Activated T-cell treated with anti-CD3 and anti-CD28 coated beads for 4 hours (primary cell): ENCODE measurements at regions not wholly inside any gene's neighbourhood (a gene's known extent, or its start where the extent isn't known, plus 50 kb on each side); places are given as distances from the start of the nearest gene placed in this dataset.

Experiments used
- DNase-seq: peaks from one replicate; pipeline ENCODE4 v3.0.0-alpha.2; 2020

GRCh38 chrX:20596856-20597255, 330.1 kb upstream of the RPS6KA3 start:
- no peak for DNase-seq

DNA sequence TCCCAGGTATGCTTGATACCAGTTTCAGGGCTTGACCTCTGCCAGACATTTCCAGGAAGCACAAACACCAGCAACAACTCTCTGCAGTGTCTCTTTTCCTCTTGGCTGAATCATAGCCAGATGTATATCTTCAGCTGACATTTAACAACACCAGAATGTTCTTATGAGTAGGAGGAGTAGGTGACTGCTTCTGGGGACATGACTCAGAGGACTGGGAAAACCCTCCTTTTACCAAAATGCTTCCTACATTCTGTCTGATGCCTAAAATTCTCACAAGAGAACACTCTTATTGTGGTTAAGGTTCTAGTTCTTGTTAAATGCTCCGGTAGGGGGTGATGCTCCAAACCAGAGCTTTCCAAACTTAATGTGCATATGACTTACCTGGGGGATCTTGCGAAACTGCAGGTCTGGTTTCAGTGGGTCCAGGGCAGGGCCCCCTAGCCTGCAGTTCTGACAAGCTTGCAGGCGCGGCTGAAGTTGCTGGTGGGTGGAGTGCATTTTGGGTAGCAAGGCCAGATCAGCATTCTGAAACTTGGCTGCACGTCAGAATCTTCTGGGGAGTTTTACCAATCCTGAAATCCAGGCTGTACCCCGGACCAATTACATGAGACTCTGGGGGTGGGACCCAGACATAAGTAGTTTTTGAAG, 329.3 kb upstream of the RPS6KA3 start:
- DNase-seq = no peak

GRCh38 chrX:20594985-20595384, 328.3 kb upstream of the RPS6KA3 start:
- no peak for DNase-seq

- DNase-seq = no peak
These were observed 327.1 kb upstream of the RPS6KA3 start for GRCh38 chrX:20593836-20594235.

GRCh38 chrX:20593402-20593801, 326.7 kb upstream of the RPS6KA3 start:
- no peak for DNase-seq

GRCh38 chrX:20591246-20591645, 324.5 kb upstream of the RPS6KA3 start:
- DNase-seq = no peak

GRCh38 chrX:20585782-20586181, 319.1 kb upstream of the RPS6KA3 start:
- no peak for DNase-seq

GRCh38 chrX:20571611-20572010, 304.9 kb upstream of the RPS6KA3 start:
- no peak for DNase-seq

DNA sequence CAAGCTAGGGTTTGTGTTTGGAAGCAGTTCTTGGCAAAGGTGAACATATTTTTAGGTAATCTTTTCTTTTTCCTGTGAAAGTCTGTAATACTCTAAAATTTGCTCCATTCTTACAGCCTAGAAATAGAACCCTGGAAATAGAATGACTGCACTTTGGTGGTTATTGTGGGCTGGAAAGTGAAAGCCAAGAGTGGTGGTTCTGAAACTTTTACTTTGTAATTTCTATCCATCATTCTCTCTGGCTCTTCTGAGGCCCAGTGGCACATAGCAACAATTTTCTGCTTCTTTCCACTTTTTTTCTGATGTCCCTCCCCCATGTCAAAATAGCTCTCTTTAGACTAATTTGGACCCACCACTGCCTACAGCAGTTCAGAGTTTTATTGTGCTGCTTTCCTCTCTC, 300.4 kb upstream of the RPS6KA3 start:
- DNase-seq = no peak

GRCh38 chrX:20547611-20548051, 280.9 kb upstream of the RPS6KA3 start:
- no peak for DNase-seq

DNA sequence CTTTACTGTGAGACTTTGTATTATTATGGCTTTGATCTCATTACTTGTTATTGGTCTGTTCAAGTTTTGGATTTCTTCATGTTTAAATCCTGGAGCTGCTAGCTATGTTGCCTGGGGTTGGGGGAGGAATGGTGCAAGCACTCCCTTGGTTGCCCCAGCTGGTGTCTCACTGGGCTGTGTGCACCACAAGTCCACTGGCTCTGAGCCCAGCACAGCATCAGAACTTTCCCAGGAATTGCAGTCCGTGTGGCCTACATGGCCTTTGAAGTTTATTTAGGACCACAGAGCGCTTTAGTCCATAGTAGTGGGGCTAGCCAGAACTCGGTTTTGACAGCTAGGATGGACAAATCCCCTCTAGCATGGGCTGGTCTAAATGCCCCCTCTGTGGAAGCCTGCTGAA, 278.8 kb upstream of the RPS6KA3 start:
- DNase-seq = no peak

- DNase-seq = no peak
These were observed 275.4 kb upstream of the RPS6KA3 start for GRCh38 chrX:20542072-20542471.

- DNase-seq = no peak
These were observed 272.3 kb upstream of the RPS6KA3 start for GRCh38 chrX:20538974-20539373.

GRCh38 chrX:20531667-20532066, 265.0 kb upstream of the RPS6KA3 start:
- no peak for DNase-seq

- peak; percentile 50 for DNase-seq
These were observed 263.8 kb upstream of the RPS6KA3 start for GRCh38 chrX:20530406-20530921.

- DNase-seq = no peak
These were observed 263.0 kb upstream of the RPS6KA3 start for GRCh38 chrX:20529711-20530110.

- DNase-seq = no peak
These were observed 262.6 kb upstream of the RPS6KA3 start for GRCh38 chrX:20529301-20529700.

GRCh38 chrX:20527558-20528011, 260.9 kb upstream of the RPS6KA3 start:
- DNase-seq = no peak

GRCh38 chrX:20527041-20527440, 260.3 kb upstream of the RPS6KA3 start:
- DNase-seq = no peak

- no peak for DNase-seq
These were observed 257.1 kb upstream of the RPS6KA3 start for GRCh38 chrX:20523626-20524312.

GRCh38 chrX:20522420-20522819, 255.7 kb upstream of the RPS6KA3 start:
- DNase-seq = no peak

DNA sequence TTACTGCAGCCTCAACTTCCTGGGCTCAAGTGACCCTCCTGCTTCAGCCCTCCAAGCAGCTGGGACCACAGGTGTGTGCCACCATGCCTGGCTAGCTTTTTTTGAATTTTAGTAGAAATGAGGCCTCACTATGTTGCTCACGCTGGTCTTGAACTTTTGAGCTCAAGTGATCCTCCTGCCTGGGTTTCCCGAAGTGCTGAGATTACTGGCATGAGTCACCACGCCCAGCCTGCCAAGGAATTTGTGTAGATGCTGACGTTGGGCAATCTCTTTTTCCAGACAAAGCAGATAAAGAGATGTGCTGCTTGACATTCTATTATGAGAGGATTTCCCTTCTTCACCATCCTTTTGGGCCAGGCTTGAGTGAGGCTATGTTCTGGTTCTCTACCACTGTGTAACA, 254.5 kb upstream of the RPS6KA3 start:
- DNase-seq = no peak

- no peak for DNase-seq
These were observed 253.1 kb upstream of the RPS6KA3 start for GRCh38 chrX:20519826-20520225.

- no peak for DNase-seq
These were observed 252.4 kb upstream of the RPS6KA3 start for GRCh38 chrX:20519146-20519545.

DNA sequence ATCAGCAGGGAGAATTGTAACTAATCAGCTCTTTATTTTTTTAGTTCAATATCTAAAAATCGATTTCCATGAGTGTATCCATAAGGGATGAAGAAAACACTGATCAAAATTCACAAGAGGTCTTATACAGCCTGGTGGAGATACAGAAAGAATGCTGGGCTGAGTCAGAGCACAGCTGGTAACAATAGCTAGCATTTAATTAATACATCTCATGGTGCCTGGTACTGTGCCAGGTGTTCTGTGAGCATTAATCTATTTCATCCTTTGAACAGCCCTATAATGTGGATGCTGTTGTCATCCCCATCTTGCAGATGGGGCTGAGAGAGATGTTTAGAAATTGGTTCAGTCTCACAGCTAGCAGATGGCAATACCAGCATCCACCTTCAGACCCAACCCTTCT, 250.9 kb upstream of the RPS6KA3 start:
- DNase-seq = no peak
